Stomach smooth muscle (tissue), 2 donors: ENCODE measurements at regions not wholly inside any gene's neighbourhood (a gene's known extent, or its start where the extent isn't known, plus 50 kb on each side); places are given as distances from the start of the nearest gene placed in this dataset.
A peak's percentile ranks its signal among the peaks of the same experiment; 100 is the strongest.
"Not testable (repeated sequence)": the region's sequence is repeated elsewhere in the genome, so short reads cannot be mapped to it uniquely, and the experiment has no call there.

Source experiments
- H3K27ac ChIP-seq: one replicate; pipeline ENCODE4 v1.7.0; 2013; ENCODE audit warnings: mild to moderate bottlenecking, low read length, inconsistent platforms
- H3K27me3 ChIP-seq, 2 donors: one replicate each; pipeline ENCODE4 v1.7.0; 2013; ENCODE audit warnings: low read length in 2 of 2; ENCODE audit not compliant: insufficient read depth in 2 of 2, control insufficient read depth in 1 of 2
- H3K36me3 ChIP-seq, 2 donors: one replicate each; pipeline ENCODE4 v1.7.0; 2013; ENCODE audit warnings: low read length in 2 of 2; ENCODE audit not compliant: control insufficient read depth in 2 of 2, insufficient read depth in 2 of 2
- H3K4me1 ChIP-seq: one replicate; pipeline ENCODE4 v1.7.0; 2013; ENCODE audit warnings: low read length; ENCODE audit not compliant: control insufficient read depth, insufficient read depth
- H3K4me3 ChIP-seq, 2 donors: one replicate each; pipeline ENCODE4 v1.7.0; 2013; ENCODE audit warnings: low read length in 2 of 2
- H3K9ac ChIP-seq, 2 donors: one replicate each; pipeline ENCODE4 v1.7.0; 2013; ENCODE audit warnings: low read length in 2 of 2, mild to moderate bottlenecking in 1 of 2
- H3K9me3 ChIP-seq, 2 donors: one replicate each; pipeline ENCODE4 v1.7.0; 2013; ENCODE audit warnings: low read length in 2 of 2; ENCODE audit not compliant: control insufficient read depth in 2 of 2
- donor health status: healthy.
- donor health status: Pancreatic carcinoma.

DNA sequence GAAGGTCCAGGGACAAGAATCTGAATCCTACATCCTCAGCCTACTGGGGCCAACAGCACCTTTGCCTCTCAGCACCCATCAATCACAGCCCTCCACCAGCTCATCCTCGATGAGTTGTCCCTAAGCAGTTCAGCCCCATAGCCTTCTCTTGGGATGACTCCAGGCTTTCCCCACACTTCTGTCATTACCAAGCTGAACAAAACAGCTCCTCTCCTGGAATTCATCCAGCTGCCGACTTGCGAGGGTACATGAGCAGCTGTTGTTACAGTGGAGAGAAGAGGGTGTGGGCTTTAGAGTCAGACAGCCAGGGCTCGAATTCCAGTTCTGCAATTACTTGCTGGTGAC is 69.0 kb upstream of the THBS1 start:
- H3K27ac ChIP-seq = no peak overlapping the region
- no peak overlapping the region for H3K9ac ChIP-seq
- H3K27me3 ChIP-seq = no peaks in the 10 kb centered on the region
- H3K9me3 ChIP-seq = no peaks in the 10 kb centered on the region
- H3K4me3 ChIP-seq = peak overlapping the region in 1 of 2 donors; percentile 35
- H3K36me3 ChIP-seq = no peaks in the 10 kb centered on the region
- peaks cover 11% of the 10 kb centered on the region for H3K4me1 ChIP-seq

DNA sequence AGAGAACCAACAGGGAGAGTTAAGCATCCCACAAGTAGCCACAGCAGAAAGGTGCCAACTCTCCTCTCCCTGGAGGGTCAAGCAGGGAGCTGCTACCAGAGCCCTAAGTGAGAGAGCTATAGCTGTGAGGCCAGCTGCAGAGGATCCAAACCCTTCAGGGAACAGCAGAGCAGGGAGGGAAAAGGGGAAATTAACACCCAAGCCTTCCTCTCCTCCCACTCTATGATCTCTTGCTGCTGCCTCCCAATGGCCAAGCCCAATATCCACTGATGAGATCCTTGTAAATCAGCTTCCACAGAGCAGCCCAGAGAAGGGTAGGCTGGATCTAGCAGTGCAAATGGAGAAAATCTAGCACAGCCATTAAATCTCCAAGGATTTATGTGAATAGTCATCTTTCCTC is 68.2 kb upstream of the THBS1 start:
- Histone ChIP-seq H3K9me3 (no peaks in the 10 kb centered on the region), H3K27me3 (no peaks in the 10 kb centered on the region), H3K36me3 (no peaks in the 10 kb centered on the region), H3K27ac (no peak overlapping the region), H3K9ac (no peak overlapping the region), H3K4me1 (peaks cover 11% of the 10 kb centered on the region), H3K4me3 (no peak overlapping the region)

DNA sequence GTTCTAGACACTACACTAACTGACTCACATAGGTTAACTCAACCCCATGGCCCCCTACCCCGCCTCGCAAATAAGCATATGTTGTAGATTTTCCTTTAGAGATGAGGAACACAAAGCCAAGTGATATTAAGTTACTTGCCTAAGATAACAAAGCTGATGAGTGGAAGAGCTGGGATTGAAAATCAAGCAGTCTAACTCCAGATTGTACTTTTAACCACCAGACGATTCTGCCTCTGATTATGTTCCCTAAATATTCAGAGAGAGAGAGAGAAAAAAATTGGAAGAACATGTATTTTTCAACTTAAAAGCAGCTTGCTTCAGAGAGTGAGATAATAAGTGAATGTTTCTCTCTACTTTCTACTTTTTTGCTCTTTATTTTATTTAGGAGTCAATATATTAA is 66.9 kb upstream of the THBS1 start:
- Histone ChIP-seq H3K9me3 (no peaks in the 10 kb centered on the region), H3K36me3 (no peaks in the 10 kb centered on the region), H3K4me1 (peaks cover 11% of the 10 kb centered on the region), H3K27ac (no peak overlapping the region), H3K4me3 (no peak overlapping the region), H3K9ac (no peak overlapping the region), H3K27me3 (no peaks in the 10 kb centered on the region)

DNA sequence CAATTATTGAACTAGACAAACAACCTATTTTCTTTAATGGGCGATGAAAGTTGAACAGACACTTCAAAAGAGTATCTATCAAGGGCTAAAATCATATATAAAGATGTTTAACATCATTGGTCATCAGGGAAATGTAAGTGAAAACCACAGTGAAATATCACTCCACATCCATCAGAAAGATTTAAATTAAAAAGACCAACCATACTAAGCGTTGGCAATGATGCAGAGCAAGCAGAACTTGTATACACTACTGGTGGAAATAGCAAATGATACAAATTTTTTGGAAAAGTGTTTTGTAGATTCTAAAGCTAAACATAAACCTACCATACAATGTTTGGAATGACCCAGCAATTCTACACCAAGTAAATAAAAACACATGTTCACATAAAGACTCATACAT is 65.9 kb upstream of the THBS1 start:
- Histone ChIP-seq H3K9me3 (no peaks in the 10 kb centered on the region), H3K36me3 (no peaks in the 10 kb centered on the region), H3K27me3 (no peaks in the 10 kb centered on the region), H3K9ac (no peak overlapping the region), H3K4me1 (peaks cover 11% of the 10 kb centered on the region), H3K27ac (no peak overlapping the region), H3K4me3 (no peak overlapping the region)

DNA sequence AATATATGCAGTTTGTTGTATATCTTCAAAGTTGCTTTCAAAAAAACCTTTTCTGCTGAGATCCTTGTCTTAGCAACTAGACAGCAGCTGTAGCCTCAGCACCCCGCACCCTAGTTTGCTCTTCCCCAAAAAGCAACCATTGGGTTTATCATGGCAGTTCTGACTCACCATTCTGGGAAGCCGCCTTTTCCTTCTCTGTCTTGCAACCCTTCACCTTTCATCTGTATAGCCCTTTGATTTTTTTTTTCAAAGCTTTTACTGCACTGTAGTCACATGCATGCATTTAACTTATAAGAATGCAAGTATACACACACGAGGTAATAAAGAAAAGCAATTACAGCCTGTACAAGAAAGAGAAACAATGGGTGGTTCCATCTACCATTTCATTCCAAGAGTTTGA is 65.1 kb upstream of the THBS1 start:
- H3K9me3 ChIP-seq = no peaks in the 10 kb centered on the region

DNA sequence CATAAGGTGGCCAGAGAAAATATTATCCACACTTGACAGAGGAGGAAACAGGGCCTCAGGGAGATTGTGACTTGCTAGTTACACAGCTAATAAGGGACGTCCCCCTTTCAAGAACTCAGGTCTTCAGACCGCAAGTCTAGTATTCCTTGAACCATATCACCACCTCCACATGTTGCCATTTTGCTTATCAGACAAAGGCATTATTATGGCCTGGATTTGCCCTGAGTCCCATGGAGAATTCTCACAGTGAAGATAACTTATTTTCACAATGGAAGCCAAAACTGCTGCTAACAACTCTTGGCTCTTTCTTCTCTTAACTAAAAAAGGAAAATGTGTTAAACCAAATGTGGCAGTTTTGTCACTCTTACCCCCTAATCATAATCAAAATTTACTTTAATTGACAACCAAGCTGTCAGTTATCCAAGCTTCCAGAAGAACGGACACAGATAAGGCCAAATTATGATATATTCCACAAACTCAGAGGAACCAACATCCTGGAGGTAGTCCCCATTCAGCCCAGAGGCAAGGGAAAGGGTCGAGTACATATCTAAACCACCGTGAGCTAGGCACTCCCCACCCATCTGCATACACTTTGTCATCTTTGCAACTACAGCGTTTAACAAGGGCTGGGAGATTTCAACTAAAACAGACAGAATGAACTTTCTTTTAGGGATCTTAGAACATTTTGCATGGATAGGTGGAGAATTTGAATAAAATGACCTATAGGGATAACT is 63.6 kb upstream of the THBS1 start:
- no peak overlapping the region for H3K4me3 ChIP-seq
- no peaks in the 10 kb centered on the region for H3K9me3 ChIP-seq
- H3K27me3 ChIP-seq = no peaks in the 10 kb centered on the region
- H3K9ac ChIP-seq = no peak overlapping the region
- no peak overlapping the region for H3K27ac ChIP-seq
- no peaks in the 10 kb centered on the region for H3K36me3 ChIP-seq
- H3K4me1 ChIP-seq = peaks cover 4% of the 10 kb centered on the region

More for the DNA sequence above, 65.1 kb upstream of the THBS1 start:
- no peak overlapping the region for H3K4me3 ChIP-seq
- no peaks in the 10 kb centered on the region for H3K27me3 ChIP-seq
- peaks cover 11% of the 10 kb centered on the region for H3K4me1 ChIP-seq
- H3K9ac ChIP-seq = no peak overlapping the region
- no peak overlapping the region for H3K27ac ChIP-seq
- no peaks in the 10 kb centered on the region for H3K36me3 ChIP-seq

DNA sequence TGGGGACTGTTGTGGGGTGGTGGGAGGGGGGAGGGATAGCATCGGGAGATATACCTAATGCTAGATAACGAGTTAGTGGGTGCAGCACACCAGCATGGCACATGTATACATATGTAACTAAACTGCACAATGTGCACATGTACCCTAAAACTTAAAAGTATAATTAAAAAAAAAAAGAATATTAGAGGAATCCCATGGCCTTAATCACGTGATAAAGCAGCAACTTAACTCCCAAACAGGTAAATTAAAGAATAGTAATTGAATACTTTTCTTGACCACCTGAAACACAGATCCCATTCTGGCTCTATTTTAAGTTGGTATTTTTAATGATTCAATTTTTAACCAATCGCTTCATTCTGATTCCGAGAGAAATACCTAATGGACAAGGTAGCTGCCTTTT is 56.9 kb upstream of the THBS1 start:
- H3K27me3 ChIP-seq, H3K9me3 ChIP-seq, H3K27ac ChIP-seq, H3K4me1 ChIP-seq, H3K9ac ChIP-seq, H3K36me3 ChIP-seq, H3K4me3 ChIP-seq: not testable (repeated sequence)

DNA sequence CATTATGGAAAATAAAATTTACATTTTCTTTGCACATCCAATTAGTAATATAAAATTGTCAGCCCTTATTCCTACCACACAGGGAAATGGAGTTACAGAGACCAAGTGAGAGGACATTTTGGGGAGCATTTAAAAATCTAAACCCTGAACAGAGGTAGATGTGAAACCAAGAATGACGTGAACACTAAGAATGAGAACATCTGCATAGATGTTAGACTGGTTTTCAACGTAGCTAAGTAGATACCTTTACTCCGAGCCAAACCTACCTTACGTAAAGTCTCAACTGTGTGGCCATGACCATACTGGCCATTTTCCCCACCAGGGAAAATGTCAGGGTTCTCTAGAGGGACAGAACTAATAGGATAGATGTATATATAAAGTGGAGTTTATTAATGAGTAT is 51.4 kb upstream of the THBS1 start:
- Histone ChIP-seq H3K9me3 (no peaks in the 10 kb centered on the region), H3K4me3 (no peak overlapping the region), H3K27me3 (no peaks in the 10 kb centered on the region), H3K36me3 (no peaks in the 10 kb centered on the region), H3K27ac (no peak overlapping the region), H3K9ac (no peak overlapping the region), H3K4me1 (no peaks in the 10 kb centered on the region)

DNA sequence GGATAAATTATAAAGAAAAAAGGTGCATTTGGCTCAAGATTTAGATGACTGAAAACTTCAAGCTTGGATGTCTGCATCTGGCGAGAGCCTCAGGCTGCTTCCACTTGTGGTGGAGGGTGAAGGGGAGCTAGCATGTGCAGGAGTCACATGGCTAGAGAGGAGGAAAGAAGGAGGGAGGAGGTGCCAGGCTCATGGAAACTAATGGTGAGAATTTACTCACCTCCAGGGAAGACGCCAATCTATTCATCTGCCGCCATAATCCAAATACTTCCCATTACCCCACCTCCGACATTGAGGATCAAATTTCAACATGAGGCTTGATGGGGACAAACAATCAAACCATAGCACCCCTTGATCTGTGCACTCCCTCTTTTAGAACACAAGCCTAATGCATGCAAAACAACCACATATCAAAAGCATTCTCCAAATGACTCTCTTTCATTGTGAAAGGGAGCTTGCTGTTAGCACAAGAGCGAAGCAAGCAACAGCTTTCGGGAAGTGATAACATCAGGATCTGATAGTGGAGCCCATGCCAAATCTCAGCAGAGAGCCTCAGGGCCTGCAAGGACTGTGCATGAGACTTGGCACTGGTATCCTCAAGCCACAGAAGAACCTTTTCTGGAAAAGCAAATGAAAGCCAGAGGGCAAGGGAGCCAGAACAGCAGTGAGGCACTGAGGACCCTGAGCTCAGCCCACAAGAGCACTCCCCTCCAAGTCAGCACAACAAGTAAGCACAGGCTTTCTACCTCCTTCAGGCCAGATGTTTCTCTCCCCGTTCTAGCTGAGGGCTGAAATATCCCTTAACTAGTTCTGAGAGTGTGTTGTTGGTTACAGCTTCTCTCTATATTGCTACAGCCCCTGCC is 50.2 kb upstream of the THBS1 start:
- Histone ChIP-seq H3K4me1 (no peaks in the 10 kb centered on the region), H3K9me3 (no peaks in the 10 kb centered on the region), H3K36me3 (no peaks in the 10 kb centered on the region), H3K27ac (no peak overlapping the region), H3K4me3 (no peak overlapping the region), H3K27me3 (no peaks in the 10 kb centered on the region), H3K9ac (no peak overlapping the region)
